T47D (cell line): ENCODE measurements at regions not wholly inside any gene's neighbourhood (a gene's known extent, or its start where the extent isn't known, plus 50 kb on each side); places are given as distances from the start of the nearest gene placed in this dataset.
A peak's percentile ranks its signal among the peaks of the same experiment; 100 is the strongest.

Experiments
- DNase-seq, 2 experiments: peaks; one replicate each; pipeline versions ENCODE4 v3.0.0 to v3.0.0-alpha.2; 2011 to 2012; ENCODE audit warnings: low read depth in 1 of 2, low spot score in 1 of 2
- JUND ChIP-seq: IDR thresholded peaks from 2 replicates; pipeline ENCODE4 v1.6.1; 2012; ENCODE audit warnings: low read depth
- in situ Hi-C: cut with HindIII; loops from 2 replicates; pipeline ENCODE4 v1.10.0; 2016; ENCODE audit warnings: low sequenced_read_pairs, low pct_unique_long_range_greater_than_20kb

DNA sequence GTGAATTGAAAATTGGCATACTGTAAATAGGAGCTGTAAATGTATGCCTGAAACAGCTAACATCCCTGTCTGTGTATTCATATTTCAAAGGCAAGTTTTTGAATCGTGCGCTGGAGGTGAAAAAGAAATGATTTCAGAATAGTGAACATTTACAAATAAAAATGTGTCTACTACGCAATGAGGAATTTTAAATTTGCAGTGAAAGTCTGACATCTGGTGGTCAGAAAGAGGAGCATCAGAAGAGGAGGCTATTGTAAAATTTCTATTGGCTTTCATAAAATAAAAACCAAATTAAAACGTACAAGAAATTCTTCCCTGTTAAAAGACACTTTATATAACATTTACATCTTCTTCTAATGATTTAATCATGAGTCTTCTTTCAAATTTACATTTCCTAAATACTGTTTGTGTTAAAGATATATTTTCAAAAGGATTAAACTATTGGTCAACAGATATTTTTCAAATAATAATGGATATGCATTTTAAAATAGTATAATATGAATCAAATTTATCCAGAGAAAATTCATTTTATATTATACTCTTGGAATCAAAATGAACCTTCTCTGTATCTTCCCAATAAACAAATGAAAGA is 113.7 kb upstream of the RRP15 start:
- DNase-seq, result peak in 1 of 2 experiments; percentile 71
- in situ Hi-C loops, result no loop called here
- no peak for TF ChIP-seq JUND

DNA sequence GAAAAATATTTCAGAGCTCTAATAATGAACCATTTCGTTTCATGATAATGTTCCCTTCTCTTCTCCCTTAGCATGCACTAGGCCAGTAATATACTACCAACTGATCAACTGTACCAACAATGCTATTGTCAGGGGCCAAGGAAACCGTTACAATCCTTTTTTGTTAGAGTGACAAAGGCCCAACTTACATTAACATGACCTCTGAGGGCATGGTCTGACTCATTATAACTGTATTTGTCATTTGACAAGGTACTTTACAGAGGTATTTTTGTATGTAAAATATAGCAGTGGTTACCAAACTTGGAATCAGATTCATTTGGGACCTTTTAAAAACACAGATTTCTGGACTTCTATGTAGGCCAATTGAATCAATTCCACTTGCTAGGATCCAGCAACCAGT is 102.6 kb upstream of the RRP15 start:
- DNase-seq, result no peak
- TF ChIP-seq JUND, result no peak
- in situ Hi-C loops, result no loop called here

DNA sequence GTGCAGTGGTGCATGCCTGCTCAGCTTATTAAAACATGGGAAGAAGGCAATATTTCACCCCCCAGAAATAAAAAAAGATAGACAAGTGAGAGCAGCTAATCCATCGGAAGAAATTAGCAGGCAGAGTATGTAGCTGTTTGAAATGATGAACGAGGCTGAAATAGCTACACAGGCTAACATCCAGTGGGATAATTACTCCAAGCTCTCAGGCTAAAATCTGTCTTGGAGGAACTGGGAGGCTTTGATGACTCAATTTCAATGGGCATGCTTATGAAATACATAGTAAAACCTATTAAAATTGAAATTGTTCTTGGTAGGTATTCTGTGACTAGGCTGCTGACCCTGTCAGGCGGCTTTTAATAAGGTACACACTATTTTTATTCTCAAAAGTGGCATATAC is 84.1 kb upstream of the RRP15 start:
- in situ Hi-C loops, result no loop called here
- no peak for TF ChIP-seq JUND
- no peak for DNase-seq

DNA sequence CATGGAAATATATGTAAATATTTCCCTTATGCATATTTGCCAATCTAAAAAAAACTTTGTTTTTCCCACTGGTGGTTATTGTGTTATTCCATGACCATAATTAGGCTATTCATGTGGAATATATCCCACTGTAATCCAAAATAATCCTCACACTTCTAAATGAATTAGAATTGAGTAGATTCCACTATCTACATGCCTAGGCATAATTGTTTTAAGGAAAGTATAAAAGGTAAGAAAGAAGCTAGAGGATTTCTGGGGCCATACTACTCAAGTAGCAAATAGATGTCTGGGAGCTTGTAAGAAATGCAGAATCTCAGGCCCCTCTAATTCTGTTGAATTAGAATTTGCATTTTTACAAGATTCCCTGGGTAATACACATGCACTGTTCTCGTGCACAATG is 83.5 kb upstream of the RRP15 start:
- no peak for TF ChIP-seq JUND
- no peak for DNase-seq
- in situ Hi-C loops, result no loop called here

DNA sequence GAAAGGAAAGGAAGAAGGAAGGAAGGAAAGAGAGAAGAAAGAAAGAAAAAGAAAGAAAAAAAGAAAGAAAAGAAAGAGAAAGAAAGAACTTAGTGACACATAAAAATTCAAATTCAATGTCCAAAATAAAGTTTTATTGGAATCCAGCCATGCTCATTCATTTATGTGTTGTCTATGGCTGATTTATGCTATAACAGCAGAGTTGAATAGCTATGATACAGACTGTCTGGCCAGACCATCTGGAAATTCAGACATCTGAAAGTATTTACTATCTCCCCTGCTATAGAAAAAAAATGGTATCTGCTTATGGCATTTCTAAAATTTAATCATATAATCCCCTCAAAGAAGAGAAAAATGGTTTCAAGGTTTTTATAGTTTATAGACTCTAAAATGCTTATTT is 79.4 kb upstream of the RRP15 start:
- TF ChIP-seq JUND, result no peak
- no peak for DNase-seq
- in situ Hi-C loops, result no loop called here

DNA sequence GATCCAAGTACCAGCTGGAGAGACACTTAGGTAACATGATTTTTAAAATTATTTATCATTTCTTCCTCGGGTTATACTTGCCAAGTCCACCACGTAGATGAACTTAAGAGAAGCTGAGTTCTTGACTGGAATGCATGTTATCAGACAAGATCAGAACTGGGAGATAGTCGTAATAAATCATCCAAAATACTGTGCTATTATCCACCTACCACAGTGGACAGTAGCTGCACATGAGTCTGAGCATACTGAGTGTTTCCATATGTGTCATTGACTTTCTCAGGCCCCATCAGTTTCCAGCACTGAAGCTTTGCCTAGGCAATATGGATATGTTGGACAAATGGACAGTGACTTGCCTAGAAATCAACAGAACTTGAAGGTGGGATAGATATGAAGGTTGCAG is 77.9 kb upstream of the RRP15 start:
- in situ Hi-C loops, result no loop called here
- TF ChIP-seq JUND, result no peak
- no peak for DNase-seq

GRCh38 chr1:218209351-218209861 is 75.7 kb upstream of the RRP15 start:
- in situ Hi-C loops, result no loop called here
- no peak for TF ChIP-seq JUND
- no peak for DNase-seq

GRCh38 chr1:218211241-218211640 is 73.9 kb upstream of the RRP15 start:
- no peak for TF ChIP-seq JUND
- in situ Hi-C loops, result no loop called here
- no peak for DNase-seq

- in situ Hi-C loops, result no loop called here
- TF ChIP-seq JUND, result no peak
- DNase-seq, result no peak
These were observed 68.1 kb upstream of the RRP15 start for GRCh38 chr1:218217040-218217439.

DNA sequence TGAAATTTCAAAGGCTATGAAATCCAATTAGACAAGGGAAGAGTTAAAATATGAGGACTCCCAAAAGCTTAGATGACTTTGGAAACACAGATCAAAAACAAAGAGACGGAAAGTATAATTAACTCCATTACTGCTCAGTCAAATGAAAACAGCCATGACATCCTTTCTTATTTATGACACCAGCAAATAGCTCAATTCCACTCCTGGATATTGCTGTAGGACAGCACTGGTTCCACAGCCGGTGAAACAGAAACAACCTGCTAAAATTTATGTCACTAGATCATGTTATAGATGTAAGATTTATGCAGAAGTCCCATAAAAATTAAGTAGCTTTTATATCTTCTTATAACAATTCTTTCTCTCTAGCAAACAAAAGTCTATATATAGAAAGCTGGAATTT is 65.6 kb upstream of the RRP15 start:
- DNase-seq, result no peak
- in situ Hi-C loops, result no loop called here
- no peak for TF ChIP-seq JUND

DNA sequence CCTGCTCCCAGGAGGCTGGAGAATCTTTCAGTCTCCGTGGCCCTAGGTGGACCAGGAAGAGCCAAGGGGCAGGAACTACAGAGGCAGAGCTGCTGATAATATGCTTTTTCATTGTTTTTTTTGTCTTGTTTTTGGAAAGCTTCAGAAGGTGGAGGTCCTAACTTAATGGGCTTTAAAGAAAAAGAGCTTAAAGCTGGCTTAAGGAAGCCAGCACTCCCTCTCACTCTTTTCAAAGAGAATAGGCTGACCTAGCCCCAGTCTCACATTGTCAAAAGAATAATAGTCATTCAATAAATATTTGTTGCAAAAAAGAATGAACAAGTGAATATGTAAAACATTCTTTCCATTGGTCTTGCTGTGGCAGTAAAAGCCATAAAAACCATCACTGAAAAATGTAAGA is 61.0 kb upstream of the RRP15 start:
- DNase-seq, result no peak
- no peak for TF ChIP-seq JUND
- in situ Hi-C loops, result no loop called here

GRCh38 chr1:218226005-218226404 is 59.1 kb upstream of the RRP15 start:
- in situ Hi-C loops, result no loop called here
- TF ChIP-seq JUND, result no peak
- peak in 1 of 2 experiments; percentile 17 for DNase-seq
